NCI-H2171 treated with DMSO at 0.1 percent for 48 hours (cell line): ENCODE measurements at regions not wholly inside any gene's neighbourhood (a gene's known extent, or its start where the extent isn't known, plus 50 kb on each side); places are given as distances from the start of the nearest gene placed in this dataset.

Experiments
- DNase-seq: peaks from one replicate; lab custom pipeline; 2025; lab: John Stamatoyannopoulos, UW

- DNase-seq = no peak
These were observed 117.8 kb downstream of the FOXA2 start for GRCh38 chr20:22466447-22467171.

- DNase-seq = no peak
These were observed 118.5 kb downstream of the FOXA2 start for GRCh38 chr20:22465622-22466446.

- no peak for DNase-seq
These were observed 119.9 kb downstream of the FOXA2 start for GRCh38 chr20:22464312-22465003.

- DNase-seq = no peak
These were observed 121.1 kb downstream of the FOXA2 start for GRCh38 chr20:22462975-22463914.

- no peak for DNase-seq
These were observed 123.6 kb downstream of the FOXA2 start for GRCh38 chr20:22460803-22461202.

- no peak for DNase-seq
These were observed 124.1 kb downstream of the FOXA2 start for GRCh38 chr20:22460231-22460630.

- DNase-seq = no peak
These were observed 124.6 kb downstream of the FOXA2 start for GRCh38 chr20:22459754-22460153.

GRCh38 chr20:22456109-22456508, 128.3 kb downstream of the FOXA2 start:
- DNase-seq = no peak

- DNase-seq = no peak
These were observed 129.1 kb downstream of the FOXA2 start for GRCh38 chr20:22455259-22455658.

- DNase-seq = peak; percentile 16
These were observed 130.9 kb downstream of the FOXA2 start for GRCh38 chr20:22453244-22454080.

- DNase-seq = no peak
These were observed 131.8 kb downstream of the FOXA2 start for GRCh38 chr20:22452442-22453011.

GRCh38 chr20:22450537-22450936, 133.8 kb downstream of the FOXA2 start:
- DNase-seq = no peak

GRCh38 chr20:22449188-22449973, 135.0 kb downstream of the FOXA2 start:
- DNase-seq = no peak

GRCh38 chr20:22447447-22447778, 137.0 kb downstream of the FOXA2 start:
- no peak for DNase-seq

- DNase-seq = no peak
These were observed 137.5 kb downstream of the FOXA2 start for GRCh38 chr20:22446613-22447446.

- no peak for DNase-seq
These were observed 142.1 kb downstream of the FOXA2 start for GRCh38 chr20:22442318-22442717.

- no peak for DNase-seq
These were observed 145.4 kb downstream of the FOXA2 start for GRCh38 chr20:22438926-22439325.

- DNase-seq = no peak
These were observed 146.0 kb downstream of the FOXA2 start for GRCh38 chr20:22438346-22438745.

GRCh38 chr20:22437354-22437753, 147.0 kb downstream of the FOXA2 start:
- no peak for DNase-seq
